ENCODE measurements at regions not wholly inside any gene's neighbourhood (a gene's known extent, or its start where the extent isn't known, plus 50 kb on each side); places are given as distances from the start of the nearest gene placed in this dataset.

DNA sequence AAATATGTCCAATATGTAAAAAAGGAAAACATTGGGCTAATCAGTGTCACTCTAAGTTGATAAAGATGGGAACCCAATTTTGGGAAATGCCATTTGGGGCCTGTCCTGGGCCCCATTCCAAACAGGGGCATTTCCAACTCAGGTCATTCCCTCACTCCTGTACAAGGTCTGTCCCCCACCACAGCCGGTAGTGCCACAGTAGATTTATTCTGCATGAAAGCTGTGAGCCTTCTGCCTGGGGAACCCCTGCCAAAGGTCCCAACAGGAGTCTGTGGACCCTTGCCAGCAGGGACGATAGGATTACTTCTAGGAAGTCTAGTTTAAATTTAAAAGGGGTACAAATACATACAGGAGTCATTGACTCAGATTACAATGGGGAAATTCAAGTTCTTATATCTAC lies 317.6 kb upstream of the GNPDA2 start:
- DNase-seq: no peak
- Histone ChIP-seq H3K27me3 (ENCODE audit: insufficient read depth in 3 of 3, low read length in 2 of 3) (no peaks in the 10 kb centered on the region), H3K36me3 (ENCODE audit: insufficient read depth in 1 of 2, low read depth in 1 of 2) (no peaks in the 10 kb centered on the region), H3K4me1 (peaks cover 15% of the 10 kb centered on the region), H3K4me3 (no peak overlapping the region), H3K27ac (no peak overlapping the region), H3K9me3 (no peaks in the 10 kb centered on the region)
- intact Hi-C loops (cut with DNase I): no loop called here
- 5 to 25% (median 17%) methylated on average over 2 of the region's 2 CpGs for WGBS, 3 donors
- TF ChIP-seq, protein P1, sequence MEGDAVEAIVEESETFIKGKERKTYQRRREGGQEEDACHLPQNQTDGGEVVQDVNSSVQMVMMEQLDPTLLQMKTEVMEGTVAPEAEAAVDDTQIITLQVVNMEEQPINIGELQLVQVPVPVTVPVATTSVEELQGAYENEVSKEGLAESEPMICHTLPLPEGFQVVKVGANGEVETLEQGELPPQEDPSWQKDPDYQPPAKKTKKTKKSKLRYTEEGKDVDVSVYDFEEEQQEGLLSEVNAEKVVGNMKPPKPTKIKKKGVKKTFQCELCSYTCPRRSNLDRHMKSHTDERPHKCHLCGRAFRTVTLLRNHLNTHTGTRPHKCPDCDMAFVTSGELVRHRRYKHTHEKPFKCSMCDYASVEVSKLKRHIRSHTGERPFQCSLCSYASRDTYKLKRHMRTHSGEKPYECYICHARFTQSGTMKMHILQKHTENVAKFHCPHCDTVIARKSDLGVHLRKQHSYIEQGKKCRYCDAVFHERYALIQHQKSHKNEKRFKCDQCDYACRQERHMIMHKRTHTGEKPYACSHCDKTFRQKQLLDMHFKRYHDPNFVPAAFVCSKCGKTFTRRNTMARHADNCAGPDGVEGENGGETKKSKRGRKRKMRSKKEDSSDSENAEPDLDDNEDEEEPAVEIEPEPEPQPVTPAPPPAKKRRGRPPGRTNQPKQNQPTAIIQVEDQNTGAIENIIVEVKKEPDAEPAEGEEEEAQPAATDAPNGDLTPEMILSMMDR (IDR thresholded peaks at IDR 0.05): no peak
- ATAC-seq: no peak

DNA sequence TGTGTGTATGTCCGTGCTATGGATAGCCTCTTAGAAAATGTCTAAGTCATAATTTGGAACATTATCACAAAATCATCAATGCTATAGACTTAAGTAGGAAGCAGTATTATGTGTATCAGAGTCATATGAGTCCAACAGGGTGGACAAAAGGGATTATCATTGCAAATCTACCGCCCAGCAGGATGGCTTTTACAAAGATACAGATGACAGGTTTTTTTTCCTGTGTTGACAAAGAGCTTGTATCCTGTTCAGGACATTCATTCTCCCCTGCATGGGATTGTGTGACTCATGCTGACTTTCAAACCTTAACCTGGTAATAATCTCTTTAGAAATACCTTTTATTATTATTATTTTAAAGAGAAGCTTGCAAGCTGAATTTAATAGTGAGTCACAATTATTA lies 310.3 kb upstream of the GNPDA2 start:
- Histone ChIP-seq H3K9me3 (no peaks in the 10 kb centered on the region), H3K4me3 (no peak overlapping the region), H3K4me1 (no peaks in the 10 kb centered on the region), H3K27me3 (ENCODE audit: insufficient read depth in 3 of 3, low read length in 2 of 3) (no peaks in the 10 kb centered on the region), H3K36me3 (ENCODE audit: insufficient read depth in 1 of 2, low read depth in 1 of 2) (no peaks in the 10 kb centered on the region), H3K27ac (no peak overlapping the region)
- TF ChIP-seq, protein P1 (IDR thresholded peaks at IDR 0.05): no peak
- WGBS, 3 donors: 74 to 88% (median 87%) methylated on average over 2 of the region's 2 CpGs
- intact Hi-C loops (cut with DNase I): no loop called here
- ATAC-seq (no peak), DNase-seq (no peak)

DNA sequence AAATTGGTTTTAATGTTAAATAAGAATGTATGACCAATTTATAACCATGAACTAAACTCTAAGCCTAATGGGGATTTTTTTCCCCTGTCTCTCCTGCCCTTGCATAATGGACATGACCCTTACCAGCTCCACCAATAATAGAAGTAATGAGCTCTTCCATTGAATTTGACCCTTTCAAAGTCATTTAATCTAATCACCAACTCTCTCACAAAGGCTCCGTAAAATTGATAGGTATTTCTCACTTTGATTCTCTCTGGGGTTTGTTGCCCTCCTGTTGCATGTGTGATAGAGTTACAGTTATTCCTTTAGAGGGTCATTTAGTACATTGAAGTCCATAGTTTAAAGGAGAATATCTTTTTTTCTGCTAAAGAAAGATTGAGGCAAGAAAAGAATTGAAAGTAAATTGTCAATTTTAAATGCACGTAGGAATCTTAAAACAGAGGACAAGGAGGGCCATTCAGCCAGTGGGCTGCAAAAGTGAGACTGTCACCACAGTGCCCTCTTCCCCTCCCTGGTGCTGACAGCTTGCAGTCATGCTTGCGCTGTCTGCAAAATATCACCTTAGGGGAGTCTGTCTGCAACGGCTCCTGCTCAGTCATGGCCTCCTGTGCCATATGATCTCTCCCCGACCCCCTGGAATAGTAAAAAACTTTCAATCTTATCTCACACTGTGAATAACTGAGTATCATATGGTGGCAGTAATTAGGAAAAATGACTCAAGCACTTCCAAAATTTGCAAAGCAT lies 307.5 kb upstream of the GNPDA2 start:
- Histone ChIP-seq H3K4me3 (no peak overlapping the region), H3K27ac (no peak overlapping the region), H3K4me1 (no peaks in the 10 kb centered on the region), H3K9me3 (no peaks in the 10 kb centered on the region), H3K27me3 (ENCODE audit: insufficient read depth in 3 of 3, low read length in 2 of 3) (no peaks in the 10 kb centered on the region), H3K36me3 (ENCODE audit: insufficient read depth in 1 of 2, low read depth in 1 of 2) (no peaks in the 10 kb centered on the region)
- intact Hi-C loops (cut with DNase I): no loop called here
- ATAC-seq: peak in 1 of 4 donors; percentile 32
- no peak for DNase-seq
- TF ChIP-seq, protein P1 (IDR thresholded peaks at IDR 0.05): no peak
- WGBS, 3 donors: 41 to 48% (median 45%) methylated on average over 5 of the region's 5 CpGs

DNA sequence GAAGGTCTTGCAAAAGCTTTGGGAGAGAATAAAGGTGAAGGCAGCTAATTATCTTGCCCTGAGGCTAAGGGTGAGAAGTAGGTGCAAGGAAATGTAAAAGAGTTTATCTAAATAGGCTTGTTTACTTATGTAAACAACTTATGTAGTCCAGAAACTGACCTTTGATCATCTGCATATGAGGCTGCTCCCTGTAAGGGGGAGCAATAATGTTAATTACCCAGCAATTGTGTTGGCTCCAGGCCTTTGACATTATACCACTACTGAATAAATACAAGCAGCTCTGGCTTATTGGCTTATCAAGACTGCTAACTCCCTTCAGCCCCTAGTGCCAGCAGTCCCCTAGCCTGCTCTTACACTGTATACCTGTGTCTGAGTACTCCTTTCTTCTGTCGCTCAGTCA lies 303.7 kb upstream of the GNPDA2 start:
- 94 to 100% (median 100%) methylated on average over 1 of the region's 1 CpG for whole genome bisulfite sequencing, 3 donors
- DNase-seq (no peak), ATAC-seq (no peak)
- Histone ChIP-seq H3K9me3 (no peaks in the 10 kb centered on the region), H3K27me3 (ENCODE audit: insufficient read depth in 3 of 3, low read length in 2 of 3) (no peaks in the 10 kb centered on the region), H3K27ac (no peak overlapping the region), H3K36me3 (ENCODE audit: insufficient read depth in 1 of 2, low read depth in 1 of 2) (no peaks in the 10 kb centered on the region), H3K4me3 (no peak overlapping the region), H3K4me1 (no peaks in the 10 kb centered on the region)
- intact Hi-C loops (cut with DNase I): no loop called here
- TF ChIP-seq, protein P1 (IDR thresholded peaks at IDR 0.05): no peak

DNA sequence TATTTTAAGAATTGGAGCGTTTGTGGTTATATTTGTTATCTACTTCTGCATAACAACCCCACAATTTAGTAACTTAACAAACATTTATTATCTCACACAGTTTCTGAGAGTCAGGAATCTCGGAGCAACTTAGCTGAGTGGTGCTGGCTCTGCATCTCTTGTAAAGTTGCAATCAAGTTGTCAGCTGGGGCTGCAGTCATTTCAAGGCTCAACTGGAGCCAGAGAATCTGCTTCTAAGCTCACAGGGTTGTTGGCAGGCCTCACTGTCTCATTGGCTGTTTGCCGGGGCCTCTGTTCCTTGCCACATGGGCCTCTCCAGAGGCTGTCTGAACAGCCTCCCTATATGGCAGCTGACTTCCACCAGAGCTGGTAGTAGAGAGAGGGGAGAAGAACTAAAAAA lies 281.2 kb upstream of the GNPDA2 start:
- H3K9me3 ChIP-seq: no peaks in the 10 kb centered on the region
- no peak overlapping the region for H3K27ac ChIP-seq
- no peak overlapping the region for H3K4me3 ChIP-seq
- H3K36me3 ChIP-seq (ENCODE audit: insufficient read depth in 1 of 2, low read depth in 1 of 2): no peaks in the 10 kb centered on the region
- TF ChIP-seq, protein P1 (IDR thresholded peaks at IDR 0.05): no peak
- DNase-seq: no peak
- no peaks in the 10 kb centered on the region for H3K4me1 ChIP-seq
- ATAC-seq: no peak
- WGBS, 3 donors: 42 to 60% (median 59%) methylated on average over 3 of the region's 3 CpGs
- intact Hi-C loops (cut with DNase I): no loop called here
- no peaks in the 10 kb centered on the region for H3K27me3 ChIP-seq (ENCODE audit: insufficient read depth in 3 of 3, low read length in 2 of 3)
